ENCODE measurements at regions not wholly inside any gene's neighbourhood (a gene's known extent, or its start where the extent isn't known, plus 50 kb on each side); places are given as distances from the start of the nearest gene placed in this dataset.

DNA sequence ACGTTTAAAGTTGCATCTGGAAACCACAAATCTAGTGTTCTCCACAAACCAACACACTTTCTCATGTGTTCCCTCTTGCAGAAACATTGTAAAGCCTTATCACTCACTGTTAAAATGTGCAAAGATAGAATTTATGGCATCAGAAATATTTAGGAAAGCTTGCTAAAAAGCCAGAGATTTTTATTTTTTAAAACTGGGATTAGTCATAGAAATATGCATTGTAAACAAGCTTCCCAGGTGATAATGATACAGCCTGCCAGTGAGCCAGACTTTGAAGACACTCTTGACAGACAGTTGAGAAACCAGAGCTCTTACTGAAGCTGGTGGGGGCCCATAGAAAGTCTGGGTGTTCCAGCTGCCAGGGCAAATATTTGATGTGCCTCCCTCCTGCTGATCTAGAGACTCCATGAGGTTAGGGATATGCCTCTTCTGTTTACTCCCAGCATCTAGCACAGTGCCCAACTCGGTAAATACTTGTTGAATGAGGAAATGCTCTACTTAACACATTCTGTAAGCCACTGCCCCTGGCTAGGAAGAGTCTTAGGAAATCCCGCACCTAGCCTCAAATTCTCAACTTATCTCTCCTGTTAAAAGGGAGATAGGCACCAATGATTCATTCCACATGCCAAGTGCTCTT lies 179.0 kb upstream of the RASGEF1B start:
- DNase-seq = no peak

- DNase-seq = peak; percentile 51
Measured at GRCh38 chr4:81648576-81649275, 177.0 kb upstream of the RASGEF1B start.

DNA sequence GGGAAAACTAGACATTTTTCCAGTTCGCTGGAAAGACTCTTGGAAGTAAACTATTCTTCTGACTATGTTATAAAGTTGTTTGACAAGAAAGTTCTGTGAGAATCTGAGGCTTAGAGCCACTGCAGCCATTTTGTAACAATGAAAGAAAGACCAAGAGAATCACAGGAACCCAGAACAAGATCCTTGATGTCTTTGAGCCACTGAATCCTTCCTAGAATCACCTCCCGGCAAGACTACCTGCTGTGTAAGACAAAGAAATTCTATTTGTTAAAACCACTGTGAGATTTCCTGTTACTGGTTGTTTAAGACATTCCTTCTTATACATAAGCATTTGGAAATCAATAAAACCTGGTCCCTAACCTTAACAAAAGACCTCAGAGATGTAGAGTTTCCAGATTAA lies 175.7 kb upstream of the RASGEF1B start:
- DNase-seq = no peak

DNA sequence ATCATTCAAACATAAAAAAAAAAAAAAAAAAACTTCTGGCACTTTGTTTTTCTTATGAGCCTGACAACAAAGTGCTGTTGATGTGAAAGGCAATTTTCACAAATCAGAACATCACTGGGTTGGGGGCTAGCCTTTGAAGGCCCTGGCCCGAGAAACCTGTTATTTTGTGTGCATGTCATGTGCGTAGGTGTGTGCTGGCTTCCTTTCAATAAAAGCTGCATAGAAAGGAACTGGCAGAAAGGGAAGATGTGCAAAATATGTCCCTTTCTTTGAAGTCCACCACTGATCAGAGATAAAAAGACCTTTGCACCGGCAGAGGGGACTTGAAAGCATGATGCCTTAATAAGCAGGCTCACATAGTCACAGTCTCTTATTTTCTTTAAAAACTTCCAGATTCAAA lies 170.8 kb upstream of the RASGEF1B start:
- DNase-seq = no peak

GRCh38 chr4:81639248-81639647 lies 167.5 kb upstream of the RASGEF1B start:
- DNase-seq = no peak

DNA sequence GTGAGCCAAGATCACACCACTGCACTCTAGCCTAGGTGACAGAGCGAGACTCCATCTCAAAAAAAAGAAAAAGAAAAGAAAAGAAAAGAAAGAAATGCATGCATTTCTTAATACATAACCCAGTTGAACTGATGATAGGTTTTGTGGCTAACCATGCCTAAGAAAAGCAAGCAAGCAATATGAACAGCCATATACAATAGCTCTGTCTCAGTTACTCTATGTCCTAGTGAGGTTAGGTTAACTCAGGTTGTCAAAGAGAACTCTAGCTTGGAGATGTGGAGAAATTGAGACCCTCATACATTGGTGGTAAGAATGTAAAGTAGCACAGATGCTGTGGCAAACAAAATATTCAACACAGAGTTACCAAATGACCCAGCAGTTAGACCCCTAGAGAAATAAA lies 167.0 kb upstream of the RASGEF1B start:
- no peak for DNase-seq

- DNase-seq = no peak
Measured at GRCh38 chr4:81635739-81636138, 164.0 kb upstream of the RASGEF1B start.

- no peak for DNase-seq
Measured at GRCh38 chr4:81634766-81635549, 163.3 kb upstream of the RASGEF1B start.

DNA sequence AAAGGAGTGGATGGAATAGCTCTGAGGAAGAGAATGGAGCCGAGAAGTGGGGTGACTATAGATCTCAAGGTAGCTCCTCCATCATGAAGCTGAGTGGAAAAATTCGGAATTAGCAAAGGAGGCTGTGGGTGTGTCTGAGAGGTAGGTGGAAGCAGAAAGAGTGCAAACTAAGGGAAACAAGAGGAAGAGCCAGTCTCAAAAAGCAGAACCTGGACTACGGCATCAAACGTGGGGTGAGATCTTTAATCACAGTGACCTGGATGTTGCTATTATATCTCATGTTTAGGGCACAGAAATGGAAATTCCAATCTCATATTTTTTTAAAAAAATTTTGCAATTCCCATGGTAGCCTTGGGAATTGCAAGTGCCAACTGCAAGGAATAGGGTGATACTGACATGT lies 162.5 kb upstream of the RASGEF1B start:
- DNase-seq = no peak

- no peak for DNase-seq
Measured at GRCh38 chr4:81632581-81633299, 161.0 kb upstream of the RASGEF1B start.

DNA sequence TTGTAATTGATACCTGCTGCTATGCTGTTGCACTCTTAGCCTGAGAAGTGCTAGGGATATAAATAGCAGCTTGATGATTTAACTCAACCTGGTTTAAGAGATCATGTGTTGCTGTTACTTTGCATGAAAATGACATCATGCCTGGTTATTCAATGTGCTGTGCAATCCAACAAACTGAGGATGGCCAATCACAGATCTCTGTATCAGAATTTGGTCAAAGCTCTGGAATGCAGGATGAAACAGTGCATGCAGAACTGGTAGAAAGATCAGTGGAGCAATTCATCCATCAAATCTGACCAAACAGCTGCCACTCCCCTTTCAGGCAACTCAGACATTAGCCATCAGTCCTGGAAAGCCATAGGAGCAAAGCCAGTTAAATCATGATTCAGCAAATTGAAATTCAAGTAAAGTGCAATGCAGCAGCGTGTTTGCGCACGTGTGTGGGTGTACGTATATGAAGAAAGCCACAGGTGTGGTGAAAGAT lies 160.3 kb upstream of the RASGEF1B start:
- no peak for DNase-seq

DNA sequence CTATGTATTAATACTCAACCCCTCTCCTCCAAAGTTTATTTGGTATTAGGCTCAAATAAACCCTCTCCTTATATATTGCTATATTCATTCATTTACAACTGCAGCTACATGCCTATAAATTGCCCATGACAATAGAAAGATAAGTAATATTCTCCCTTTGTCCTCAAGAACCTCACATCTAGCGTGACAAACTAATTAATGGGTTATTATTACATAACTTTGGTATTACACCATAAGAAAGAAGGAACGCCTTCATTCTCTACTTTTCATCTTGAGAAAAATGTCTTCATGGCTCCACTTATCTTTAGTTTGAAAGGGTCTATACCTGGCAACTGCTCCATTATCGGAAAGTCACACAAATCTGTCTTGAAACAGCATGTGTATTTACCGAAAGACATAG lies 157.7 kb upstream of the RASGEF1B start:
- no peak for DNase-seq

DNA sequence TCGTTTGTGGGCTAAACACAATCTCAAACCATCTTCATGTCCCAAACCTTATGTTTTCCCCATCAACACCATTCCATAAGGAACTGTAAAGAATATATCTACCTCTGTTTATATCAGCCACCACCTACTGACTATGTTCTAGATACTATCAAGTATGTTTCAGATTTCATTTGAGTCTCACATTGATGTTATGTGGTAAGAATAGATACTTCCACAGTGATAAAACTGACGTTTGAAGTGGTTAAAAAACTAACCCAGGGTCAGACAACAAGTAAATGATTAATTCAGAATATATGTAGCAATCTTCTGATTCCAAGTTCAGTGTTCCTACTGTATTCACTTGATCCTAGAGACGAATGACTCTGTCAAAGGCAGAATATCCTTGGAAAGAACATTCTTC lies 156.8 kb upstream of the RASGEF1B start:
- DNase-seq = no peak

DNA sequence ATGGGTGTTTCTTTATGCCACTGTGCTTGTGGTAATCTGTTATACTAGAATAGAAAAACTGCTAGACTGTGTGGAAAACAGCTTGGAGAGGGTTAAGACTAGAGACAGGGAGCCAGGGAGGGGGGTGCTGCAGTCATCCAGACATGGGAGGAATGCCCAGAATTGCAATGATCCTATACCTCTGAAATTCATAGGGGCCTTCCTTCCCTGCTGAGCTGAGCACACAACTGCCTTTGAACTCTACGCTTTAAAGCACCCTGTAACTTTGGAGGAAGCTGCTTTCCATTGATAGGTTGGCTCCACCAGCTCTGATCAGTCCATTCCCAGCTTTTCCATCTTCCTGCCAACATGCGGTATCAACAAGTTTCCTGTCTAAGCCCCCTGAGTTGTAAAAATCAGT lies 155.9 kb upstream of the RASGEF1B start:
- DNase-seq = no peak

- DNase-seq = no peak
Measured at GRCh38 chr4:81626851-81627250, 155.1 kb upstream of the RASGEF1B start.

DNA sequence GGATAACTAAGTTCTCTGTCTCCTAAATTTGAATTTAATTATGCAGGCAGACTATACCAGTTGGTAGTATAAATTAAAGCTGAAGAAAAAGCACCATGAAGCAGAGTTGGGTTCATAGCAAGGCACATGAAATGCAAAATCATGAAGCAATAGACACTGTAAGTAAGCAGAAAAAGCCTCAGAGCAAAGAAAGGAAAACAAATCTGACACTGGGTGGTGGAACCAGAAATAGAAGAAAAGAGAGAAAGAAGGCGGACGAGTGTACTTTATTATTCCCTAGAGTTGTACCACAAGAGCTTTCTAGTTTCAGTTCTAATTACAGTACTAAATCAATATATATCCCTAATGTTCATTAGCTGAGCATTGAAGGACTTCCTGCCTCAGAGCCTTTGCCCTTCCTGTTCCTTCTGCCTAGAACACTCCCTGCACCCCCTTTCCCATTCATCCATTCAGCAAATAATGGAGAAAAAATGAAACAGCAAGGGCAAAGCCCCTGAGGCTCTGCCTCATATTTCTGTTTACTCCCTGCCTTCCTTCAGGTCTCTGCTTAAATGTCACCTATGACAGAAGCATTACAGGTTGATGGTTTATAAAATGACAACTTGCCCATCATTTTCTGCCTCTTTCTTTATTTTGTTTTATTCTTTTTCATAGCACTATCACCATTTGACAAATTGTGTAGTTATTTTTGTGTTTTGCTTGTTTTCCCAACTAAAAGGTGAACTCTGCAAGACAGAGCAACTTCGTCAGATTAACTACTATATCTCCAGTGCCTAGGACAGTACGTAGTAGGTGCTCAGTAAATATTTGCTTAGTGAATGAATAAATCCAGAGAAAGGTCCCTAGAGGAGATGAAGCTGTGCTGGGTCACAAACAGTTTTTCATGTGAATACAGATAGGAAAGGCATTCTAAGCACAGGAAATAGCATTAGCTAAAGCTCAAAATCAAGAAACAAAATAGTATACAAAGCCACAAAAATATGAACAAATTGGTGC lies 154.0 kb upstream of the RASGEF1B start:
- DNase-seq = no peak

DNA sequence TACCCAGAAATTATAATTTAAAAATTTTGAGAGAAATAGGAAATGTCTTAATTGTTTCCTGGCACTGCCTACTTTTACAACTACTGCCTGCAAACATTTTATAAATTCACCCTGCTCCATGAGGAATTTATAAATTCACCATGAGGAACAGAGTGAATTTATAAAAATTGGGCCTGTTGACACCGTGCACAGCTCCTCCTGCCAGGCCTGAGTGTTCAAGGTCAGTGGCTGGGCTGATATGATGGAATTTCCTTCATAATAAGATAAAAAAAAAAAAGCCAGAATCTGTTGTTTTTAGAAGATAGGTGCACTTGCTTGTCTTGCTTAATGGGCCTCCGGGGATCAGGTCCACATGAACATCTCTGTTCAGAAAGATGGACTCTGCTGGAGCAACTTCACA lies 151.7 kb upstream of the RASGEF1B start:
- no peak for DNase-seq

- DNase-seq = no peak
Measured at GRCh38 chr4:81622474-81623184, 150.9 kb upstream of the RASGEF1B start.

DNA sequence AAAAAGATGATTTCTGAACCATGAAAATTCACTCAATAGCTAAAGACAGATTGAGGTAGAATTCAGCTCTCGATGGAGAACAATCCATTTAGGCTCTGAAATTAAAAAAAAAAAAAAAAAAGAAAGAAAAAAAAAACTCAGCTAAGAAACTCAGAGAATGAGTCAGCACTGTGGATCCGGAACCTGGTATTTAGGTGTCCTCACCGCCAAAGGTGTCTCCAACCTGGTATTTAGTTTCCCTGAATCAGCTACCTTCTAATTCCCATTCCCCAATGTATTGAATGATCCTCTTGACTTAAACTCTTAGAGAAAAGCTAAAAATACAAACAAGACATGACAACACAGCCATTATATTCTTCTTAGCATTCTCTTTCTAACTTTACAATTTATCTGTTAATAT lies 150.3 kb upstream of the RASGEF1B start:
- DNase-seq = no peak

GRCh38 chr4:81621490-81621889 lies 149.8 kb upstream of the RASGEF1B start:
- no peak for DNase-seq

DNA sequence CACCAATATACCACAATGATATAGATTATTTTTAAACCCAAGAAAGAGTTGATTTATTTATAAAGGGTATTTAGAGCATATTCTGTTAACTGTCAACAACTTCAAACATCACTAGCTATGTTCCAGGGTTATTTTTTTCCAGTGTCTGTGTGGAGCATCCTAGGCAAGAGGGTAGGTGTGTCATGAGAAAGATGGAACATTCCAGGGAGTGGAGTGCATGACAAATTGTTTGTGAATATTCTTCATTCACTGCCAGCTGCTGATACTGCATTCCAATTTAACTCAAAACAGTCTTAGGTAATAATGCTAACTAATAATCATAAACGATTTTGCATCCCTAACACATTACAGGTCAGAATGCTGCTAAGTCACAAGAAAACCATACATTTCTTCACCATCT lies 148.7 kb upstream of the RASGEF1B start:
- DNase-seq = no peak

All from CD4-positive, alpha-beta T cell treated with Interleukin-17A for 4 hours (primary cell).